ENCODE measurements at regions not wholly inside any gene's neighbourhood (a gene's known extent, or its start where the extent isn't known, plus 50 kb on each side); places are given as distances from the start of the nearest gene placed in this dataset.

DNA sequence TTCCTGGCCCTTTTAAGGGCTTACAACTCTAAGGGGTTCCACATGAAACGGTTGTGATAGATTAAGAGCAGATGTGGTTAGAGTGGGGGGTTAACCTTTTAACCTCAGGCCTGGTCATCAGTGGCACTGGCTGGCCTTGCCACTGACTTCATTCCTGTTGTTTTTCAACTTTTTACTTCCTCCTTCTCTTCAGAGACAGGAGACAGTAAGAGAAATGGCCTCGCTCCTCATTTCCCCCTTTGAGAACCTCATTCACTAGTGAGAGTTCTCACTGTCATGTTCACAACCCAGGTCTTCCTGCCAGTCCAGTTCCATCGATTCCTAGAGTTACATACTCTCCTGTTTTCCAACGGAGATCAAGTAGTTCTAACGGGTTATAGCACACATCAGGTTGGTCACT is 101.6 kb upstream of the SLC1A4 start:
- Histone ChIP-seq H3K4me3 (replicated peaks in 1 of 3; ENCODE audit: insufficient read depth in 1 of 3, low read depth in 2 of 3, low read length in 3 of 3) (no peak overlapping the region), H3K36me3 (replicated peaks in 1 of 2; ENCODE audit: control insufficient read depth in 1 of 2, insufficient read depth in 2 of 2, low read length in 2 of 2) (no peaks in the 10 kb centered on the region), H3K9me3 (ENCODE audit: low read length) (peaks cover 10% of the 10 kb centered on the region; the same call in 1 of the 2 replicates), H3K79me2 (ENCODE audit: insufficient read depth, low read length) (no peaks in the 10 kb centered on the region), H3K4me1 (ENCODE audit: insufficient read depth, low read length) (no peaks in the 10 kb centered on the region; the same call in 1 of the 2 replicates), H2AFZ (ENCODE audit: low read length) (no peak overlapping the region), H3K4me2 (ENCODE audit: low read depth, low read length) (no peak overlapping the region), H3K27me3 (ENCODE audit: control insufficient read depth in 1 of 2, insufficient read depth in 2 of 2, low read length in 2 of 2) (peaks cover 0 to 9% of the 10 kb centered on the region in 2 experiments; a peak in 1 of 5 replicates), H3K27ac (ENCODE audit: extremely low read length, insufficient read depth, low read length) (no peak overlapping the region), H3K9ac (ENCODE audit: insufficient read depth, low read depth, low read length) (no peak overlapping the region), H4K20me1 (ENCODE audit: insufficient read depth, low read length) (no peaks in the 10 kb centered on the region)
- no TSS peak for BruUV-seq (replicated peaks)
- CTCF ChIA-PET (ENCODE audit: low intra/inter-chr PET ratio, low total read pairs): no interaction called here
- no peak for FAIRE-seq
- intact Hi-C loops (cut with micrococcal nuclease; ENCODE audit: unreplicated experiment): loop anchor here (5.0 kb wide), 1 partner anchor 365 kb away; the partner anchor contains the start of gene AFTPH
- WGBS (ENCODE audit: low lambda C conversion rate): 27% methylated on average over 5 of the region's 5 CpGs
- in situ Hi-C loops (cut with HindIII; ENCODE audit: extremely low pct_ligation_motif_present, low pct_unique_long_range_greater_than_20kb): loop anchor here (10.0 kb wide), 1 partner anchor 553 kb away; no protein-coding TSS in a partner anchor
- ATAC-seq: no peak
- DNase-seq (ENCODE audit: low spot score): no peak
- POLR2A ChIA-PET: no interaction called here
- no peak for TF ChIP-seq KLF16 (CRISPR knock-in tag; IDR thresholded peaks at IDR 0.05)
- TF ChIP-seq PCBP2 (optimal IDR thresholded peaks at IDR 0.05; ENCODE audit: low read depth, low read length, poor library complexity, severe bottlenecking): no peak
- TF ChIP-seq ZNF142 (CRISPR knock-in tag; IDR thresholded peaks at IDR 0.05): no peak
- no peak for TF ChIP-seq TBL1XR1 (IDR thresholded peaks at IDR 0.05; ENCODE audit: borderline replicate concordance, low read length, partially characterized antibody)
- TF ChIP-seq ZNF776 (CRISPR knock-in tag; IDR thresholded peaks at IDR 0.05): no peak
- TF ChIP-seq AFF4 (CRISPR knock-in tag; IDR thresholded peaks at IDR 0.05): no peak
- no peak for TF ChIP-seq GABPA (IDR thresholded peaks at IDR 0.05; ENCODE audit: low read depth, low read length)
- TF ChIP-seq GABPA (CRISPR knock-in tag; IDR thresholded peaks at IDR 0.05; ENCODE audit: low read depth): no peak
- TF ChIP-seq ZNF33A (CRISPR knock-in tag; IDR thresholded peaks at IDR 0.05; ENCODE audit: borderline replicate concordance): no peak
- no peak for TF ChIP-seq ZFP36L1 (CRISPR knock-in tag; IDR thresholded peaks at IDR 0.05)
- TF ChIP-seq CTCF (CRISPR knock-in tag; IDR thresholded peaks at IDR 0.05): no peak
- no peak for TF ChIP-seq ZNF580 (CRISPR knock-in tag; IDR thresholded peaks at IDR 0.05; ENCODE audit: borderline replicate concordance, low read depth)

Measured in HepG2 (cell line).